Esophagus muscularis mucosa (tissue), 4 donors: ENCODE measurements at regions not wholly inside any gene's neighbourhood (a gene's known extent, or its start where the extent isn't known, plus 50 kb on each side); places are given as distances from the start of the nearest gene placed in this dataset.

Experiments
- DNase-seq: peaks from one replicate; pipeline ENCODE4 v3.0.0-alpha.2; 2017; ENCODE audit errors: extremely low spot score
- H3K27ac ChIP-seq, 4 donors: fragments of 200-600 bp; sonication (generic); replicated peaks in 1 of 4; 1 replicate in 3 of 4; 2 replicates in 1 of 4; pipeline ENCODE4 v1.5.1; 2016 to 2019; ENCODE audit warnings: mild to moderate bottlenecking in 1 of 4
- H3K27me3 ChIP-seq, 4 donors: fragments of 200-600 bp; sonication (generic); one replicate each; pipeline versions ENCODE4 v1.5.1 to v1.6.0; 2016 to 2019
- H3K36me3 ChIP-seq, 4 donors: fragments of 200-600 bp; sonication (generic); one replicate each; pipeline ENCODE4 v1.5.1; 2016 to 2019
- H3K4me1 ChIP-seq, 4 donors: fragments of 200-600 bp; sonication (generic); one replicate each; pipeline ENCODE4 v1.5.1; 2016 to 2019
- H3K4me3 ChIP-seq, 4 donors: fragments of 200-600 bp; sonication (generic); 1 replicate in 2 of 4; 2 replicates in 2 of 4; pipeline ENCODE4 v1.5.1; 2016 to 2019; ENCODE audit warnings: mild to moderate bottlenecking in 4 of 4, moderate library complexity in 1 of 4
- H3K9me3 ChIP-seq, 4 donors: fragments of 200-600 bp; sonication (generic); 1 replicate in 3 of 4; 2 replicates in 1 of 4; pipeline ENCODE4 v1.5.1; 2016 to 2019
- EP300 ChIP-seq: sonication (generic); formaldehyde crosslinking; IDR thresholded peaks from one replicate; pipeline ENCODE4 v1.6.1; 2017; ENCODE audit warnings: antibody characterized with exemption
- POLR2A ChIP-seq: fragments of 450-650 bp; IDR thresholded peaks from one replicate; pipeline ENCODE4 v1.6.1; 2017; ENCODE audit warnings: antibody characterized with exemption, moderate library complexity, mild to moderate bottlenecking, low read depth
- POLR2AphosphoS5 ChIP-seq, 2 donors: sonication (generic); formaldehyde crosslinking; IDR thresholded peaks; one replicate each; pipeline ENCODE4 v1.6.1; 2017; ENCODE audit warnings: antibody characterized with exemption in 2 of 2
- WGBS: methylation state at CpG from one replicate; pipeline ENCODE4 v1.1.5; 2018; 5-methylcytosine and 5-hydroxymethylcytosine counted together
- intact Hi-C: fragments of 100-400 bp; cut with DNase I; formaldehyde crosslinking; loops from one replicate; pipeline ENCODE4 v1.15.1; 2023
- TF ChIP-seq, protein P1 (sequence below), 3 experiments: fragments of 200-600 bp in 2 of 3; fragments of 450-650 bp in 1 of 3; sonication (generic) in 2 of 3; IDR thresholded peaks; one replicate each; pipeline ENCODE4 v1.5.1; 2017 to 2019; ENCODE audit warnings: antibody characterized with exemption in 3 of 3, mild to moderate bottlenecking in 2 of 3, moderate library complexity in 1 of 3

- no peaks in the 10 kb centered on the region for H3K4me1 ChIP-seq
- no peak overlapping the region for H3K27ac ChIP-seq
- no peak for TF ChIP-seq POLR2A
- TF ChIP-seq, protein P1, sequence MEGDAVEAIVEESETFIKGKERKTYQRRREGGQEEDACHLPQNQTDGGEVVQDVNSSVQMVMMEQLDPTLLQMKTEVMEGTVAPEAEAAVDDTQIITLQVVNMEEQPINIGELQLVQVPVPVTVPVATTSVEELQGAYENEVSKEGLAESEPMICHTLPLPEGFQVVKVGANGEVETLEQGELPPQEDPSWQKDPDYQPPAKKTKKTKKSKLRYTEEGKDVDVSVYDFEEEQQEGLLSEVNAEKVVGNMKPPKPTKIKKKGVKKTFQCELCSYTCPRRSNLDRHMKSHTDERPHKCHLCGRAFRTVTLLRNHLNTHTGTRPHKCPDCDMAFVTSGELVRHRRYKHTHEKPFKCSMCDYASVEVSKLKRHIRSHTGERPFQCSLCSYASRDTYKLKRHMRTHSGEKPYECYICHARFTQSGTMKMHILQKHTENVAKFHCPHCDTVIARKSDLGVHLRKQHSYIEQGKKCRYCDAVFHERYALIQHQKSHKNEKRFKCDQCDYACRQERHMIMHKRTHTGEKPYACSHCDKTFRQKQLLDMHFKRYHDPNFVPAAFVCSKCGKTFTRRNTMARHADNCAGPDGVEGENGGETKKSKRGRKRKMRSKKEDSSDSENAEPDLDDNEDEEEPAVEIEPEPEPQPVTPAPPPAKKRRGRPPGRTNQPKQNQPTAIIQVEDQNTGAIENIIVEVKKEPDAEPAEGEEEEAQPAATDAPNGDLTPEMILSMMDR (IDR thresholded peaks at IDR 0.05), result peak; percentile 51 to 65 (median 51)
- no peaks in the 10 kb centered on the region for H3K27me3 ChIP-seq
- no peak for DNase-seq
- no peaks in the 10 kb centered on the region for H3K36me3 ChIP-seq
- no peak overlapping the region for H3K4me3 ChIP-seq
- intact Hi-C loops, result loop anchor here (10.0 kb wide), 1 partner anchor 1636 kb away; no protein-coding TSS in a partner anchor
- 61% methylated on average over 4 of the region's 4 CpGs for WGBS
- no peaks in the 10 kb centered on the region for H3K9me3 ChIP-seq
Measured at GRCh38 chr4:101730291-101731117, 60.0 kb upstream of the BANK1 start.

- H3K4me3 ChIP-seq, result no peak overlapping the region
- intact Hi-C loops, result loop anchor here (5.0 kb wide), 1 partner anchor 560 kb away; no protein-coding TSS in a partner anchor
- no peaks in the 10 kb centered on the region for H3K4me1 ChIP-seq
- H3K9me3 ChIP-seq, result no peaks in the 10 kb centered on the region
- TF ChIP-seq, protein P1 (IDR thresholded peaks at IDR 0.05), result no peak
- TF ChIP-seq EP300, result no peak
- no peak for TF ChIP-seq POLR2A
- TF ChIP-seq POLR2AphosphoS5 (IDR thresholded peaks at IDR 0.05), result no peak
- H3K27ac ChIP-seq, result no peak overlapping the region
- no peaks in the 10 kb centered on the region for H3K36me3 ChIP-seq
- no peak for DNase-seq
- H3K27me3 ChIP-seq, result no peaks in the 10 kb centered on the region
Measured at GRCh38 chr4:101727238-101727637, 63.3 kb upstream of the BANK1 start.

- no peaks in the 10 kb centered on the region for H3K36me3 ChIP-seq
- no peaks in the 10 kb centered on the region for H3K4me1 ChIP-seq
- no peaks in the 10 kb centered on the region for H3K9me3 ChIP-seq
- H3K4me3 ChIP-seq, result no peak overlapping the region
- 74% methylated on average over 2 of the region's 2 CpGs for WGBS
- no peak overlapping the region for H3K27ac ChIP-seq
- TF ChIP-seq, protein P1 (IDR thresholded peaks at IDR 0.05), result no peak
- no peak for TF ChIP-seq POLR2AphosphoS5 (IDR thresholded peaks at IDR 0.05)
- TF ChIP-seq POLR2A, result no peak
- TF ChIP-seq EP300, result no peak
- no peak for DNase-seq
- intact Hi-C loops, result no loop called here
- no peaks in the 10 kb centered on the region for H3K27me3 ChIP-seq
Measured at GRCh38 chr4:101724093-101724492, 66.4 kb upstream of the BANK1 start.

DNA sequence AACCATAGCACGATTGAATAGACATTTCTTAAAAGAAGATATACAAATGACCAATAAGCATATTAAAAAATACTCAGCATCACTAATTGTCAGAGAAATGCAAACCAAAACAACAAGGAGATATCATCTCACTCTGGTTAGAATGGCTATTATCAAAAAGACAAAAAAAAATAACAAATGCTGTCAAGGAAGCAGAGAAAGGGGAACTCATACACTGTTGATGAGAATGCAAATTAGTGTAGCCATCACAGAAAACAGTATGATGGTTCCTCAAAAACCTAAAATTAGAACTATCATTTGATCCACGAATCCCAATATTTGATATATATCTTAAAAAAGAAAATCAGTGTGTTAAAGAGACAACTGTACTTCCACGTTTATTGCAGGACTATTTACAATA lies 71.7 kb upstream of the BANK1 start:
- Histone ChIP-seq H3K9me3 (peaks cover 0 to 14% (median 4%) of the 10 kb centered on the region in 4 donors), H3K36me3 (no peaks in the 10 kb centered on the region), H3K27ac (no peak overlapping the region), H3K4me3 (no peak overlapping the region), H3K4me1 (no peaks in the 10 kb centered on the region), H3K27me3 (no peaks in the 10 kb centered on the region)
- WGBS, result 58% methylated on average over 3 of the region's 3 CpGs
- intact Hi-C loops, result no loop called here
- TF ChIP-seq POLR2AphosphoS5 (IDR thresholded peaks at IDR 0.05), result no peak
- no peak for TF ChIP-seq POLR2A
- TF ChIP-seq, protein P1 (IDR thresholded peaks at IDR 0.05), result no peak
- no peak for TF ChIP-seq EP300
- no peak for DNase-seq
